AG09319 (cell line): ENCODE measurements at regions not wholly inside any gene's neighbourhood (a gene's known extent, or its start where the extent isn't known, plus 50 kb on each side); places are given as distances from the start of the nearest gene placed in this dataset.

Source experiments
- DNase-seq: peaks from one replicate; pipeline ENCODE4 v3.0.0-alpha.2; 2010; ENCODE audit warnings: low read depth; ENCODE audit errors: extremely low read depth
- TF ChIP-seq, protein P1 (sequence below): IDR thresholded peaks from 2 replicates; pipeline ENCODE4 v1.5.1; 2011; ENCODE audit warnings: low read depth, mild to moderate bottlenecking, inconsistent platforms, low read length, moderate library complexity

DNA sequence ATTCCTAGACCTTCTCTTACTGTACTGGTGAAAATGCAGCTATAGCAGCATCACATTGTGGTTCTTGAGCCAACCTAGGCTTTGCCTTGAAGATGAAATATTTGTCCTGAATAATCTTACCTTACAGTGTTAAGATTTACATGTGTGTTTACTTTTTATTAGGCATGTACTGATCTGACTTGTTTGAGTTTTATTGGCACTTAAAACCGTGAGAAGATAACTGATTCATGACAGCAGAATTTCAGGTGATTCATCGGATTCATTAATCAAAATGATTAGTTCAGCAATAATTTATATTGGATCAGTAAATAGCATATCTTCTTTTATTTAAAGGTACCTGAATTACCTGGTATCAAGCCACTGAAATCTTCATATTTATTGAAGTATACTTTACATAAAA is 296.3 kb downstream of the KLF5 start:
- TF ChIP-seq, protein P1, sequence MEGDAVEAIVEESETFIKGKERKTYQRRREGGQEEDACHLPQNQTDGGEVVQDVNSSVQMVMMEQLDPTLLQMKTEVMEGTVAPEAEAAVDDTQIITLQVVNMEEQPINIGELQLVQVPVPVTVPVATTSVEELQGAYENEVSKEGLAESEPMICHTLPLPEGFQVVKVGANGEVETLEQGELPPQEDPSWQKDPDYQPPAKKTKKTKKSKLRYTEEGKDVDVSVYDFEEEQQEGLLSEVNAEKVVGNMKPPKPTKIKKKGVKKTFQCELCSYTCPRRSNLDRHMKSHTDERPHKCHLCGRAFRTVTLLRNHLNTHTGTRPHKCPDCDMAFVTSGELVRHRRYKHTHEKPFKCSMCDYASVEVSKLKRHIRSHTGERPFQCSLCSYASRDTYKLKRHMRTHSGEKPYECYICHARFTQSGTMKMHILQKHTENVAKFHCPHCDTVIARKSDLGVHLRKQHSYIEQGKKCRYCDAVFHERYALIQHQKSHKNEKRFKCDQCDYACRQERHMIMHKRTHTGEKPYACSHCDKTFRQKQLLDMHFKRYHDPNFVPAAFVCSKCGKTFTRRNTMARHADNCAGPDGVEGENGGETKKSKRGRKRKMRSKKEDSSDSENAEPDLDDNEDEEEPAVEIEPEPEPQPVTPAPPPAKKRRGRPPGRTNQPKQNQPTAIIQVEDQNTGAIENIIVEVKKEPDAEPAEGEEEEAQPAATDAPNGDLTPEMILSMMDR: no peak
- no peak for DNase-seq

DNA sequence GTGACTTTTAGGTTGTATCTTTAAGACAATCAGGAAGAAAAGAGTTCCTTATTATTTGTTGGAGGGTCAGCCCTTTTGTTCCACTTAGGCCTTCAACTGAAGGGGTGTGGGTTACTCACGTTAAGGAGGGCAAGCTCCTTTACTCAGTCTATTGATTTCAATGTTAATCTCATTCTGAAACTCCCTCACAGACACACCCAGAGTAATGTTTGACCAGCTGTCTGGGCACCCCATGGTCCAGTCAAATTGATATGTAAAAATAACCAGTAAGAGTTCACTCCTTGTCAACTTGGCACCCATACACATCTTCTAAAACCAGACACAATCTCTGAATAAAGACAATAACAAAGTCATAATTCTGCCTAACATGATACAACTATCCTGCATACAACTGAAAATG is 292.9 kb downstream of the KLF5 start:
- no peak for DNase-seq
- TF ChIP-seq, protein P1: no peak

DNA sequence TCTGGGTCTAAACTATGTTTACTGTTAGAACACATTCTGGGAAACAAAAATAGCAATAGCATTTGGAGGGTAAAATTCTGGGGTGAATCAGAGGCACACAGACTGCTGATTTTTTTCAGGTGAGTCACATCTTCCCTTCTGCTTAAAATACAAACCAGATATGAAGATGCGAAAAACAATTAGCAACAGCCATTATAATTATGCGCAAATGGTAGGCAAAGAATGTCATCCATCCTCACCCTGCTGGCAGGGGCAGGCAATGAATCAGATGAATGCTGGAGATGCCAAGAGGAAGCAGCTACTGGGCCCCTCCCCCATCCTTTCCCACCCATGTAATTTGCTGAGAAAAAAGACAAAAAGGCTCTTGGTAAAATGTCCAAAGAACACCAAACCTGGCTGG is 282.9 kb downstream of the KLF5 start:
- no peak for DNase-seq
- TF ChIP-seq, protein P1: no peak

DNA sequence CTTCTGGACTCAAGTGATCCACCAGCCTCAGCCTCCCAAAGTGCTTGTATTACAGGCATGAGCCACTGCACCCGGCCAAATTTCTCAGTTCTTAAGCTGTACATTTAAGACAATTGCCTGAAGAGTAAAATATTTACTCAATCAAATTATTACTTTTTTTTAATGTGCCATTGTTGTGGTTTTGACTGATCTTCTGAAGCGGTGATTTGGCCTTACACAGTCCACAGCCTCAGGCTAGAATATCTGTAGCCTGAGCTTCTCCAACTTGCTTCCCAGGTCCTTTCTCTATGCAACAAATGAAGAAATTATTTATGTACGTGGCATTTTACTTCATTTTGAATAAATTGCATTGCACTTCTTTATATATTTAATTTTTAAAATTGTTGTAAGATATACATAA is 281.3 kb downstream of the KLF5 start:
- TF ChIP-seq, protein P1: no peak
- no peak for DNase-seq

DNA sequence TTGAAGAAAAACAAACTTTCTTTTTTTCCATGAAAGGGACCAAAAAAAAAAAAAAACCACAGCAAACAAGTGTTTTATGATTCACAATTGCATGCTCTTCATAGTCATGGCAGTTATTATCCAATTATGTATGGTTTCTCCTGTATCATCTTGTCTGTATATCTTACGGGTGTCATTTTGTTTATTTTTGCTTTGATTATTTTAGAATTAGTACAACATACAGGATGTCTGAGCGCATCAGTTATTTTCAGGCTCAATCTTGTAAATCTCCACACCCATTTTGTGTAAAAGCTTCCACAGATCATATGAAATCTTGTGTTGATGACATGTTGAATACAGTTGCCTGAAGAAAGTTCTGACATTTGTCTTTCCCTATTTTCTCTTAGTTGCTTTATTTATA is 280.3 kb downstream of the KLF5 start:
- TF ChIP-seq, protein P1: no peak
- DNase-seq: no peak

DNA sequence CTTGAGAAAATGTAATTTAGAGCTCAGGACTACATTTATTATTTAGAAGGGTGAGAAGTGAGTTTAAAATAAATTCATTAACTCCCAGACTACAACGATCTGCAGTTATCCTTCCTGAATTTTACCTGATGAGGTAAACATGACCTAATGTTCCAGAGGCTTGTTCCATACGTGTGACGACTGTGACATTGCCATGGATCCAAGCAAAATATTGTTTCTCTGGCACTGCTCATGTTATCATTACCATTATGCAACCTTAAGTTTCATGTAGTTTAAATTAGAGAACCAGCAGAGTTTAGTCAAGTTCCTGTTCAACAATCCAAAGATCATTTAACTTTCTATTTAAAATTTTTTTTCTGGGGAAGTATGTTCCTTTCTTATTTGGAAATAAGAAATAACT is 279.6 kb downstream of the KLF5 start:
- DNase-seq: no peak
- TF ChIP-seq, protein P1: no peak

DNA sequence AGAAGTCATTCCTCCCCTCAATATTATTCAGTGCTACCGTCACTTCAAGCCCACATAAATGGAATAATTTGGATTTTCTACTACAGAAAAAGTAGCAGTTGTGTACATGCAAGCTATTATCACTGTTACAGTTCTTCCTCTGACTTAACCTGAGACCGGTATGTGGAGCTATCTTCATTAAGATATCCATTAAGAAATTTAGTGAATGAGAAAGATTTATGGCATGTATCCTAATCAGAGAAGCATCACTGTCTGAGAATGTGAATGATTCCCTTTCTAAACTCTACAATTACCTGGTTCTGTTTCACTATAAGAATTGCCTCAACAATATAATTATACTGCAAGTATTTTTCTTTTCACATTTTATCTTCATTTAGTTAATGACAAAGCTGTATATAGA is 278.7 kb downstream of the KLF5 start:
- no peak for DNase-seq
- TF ChIP-seq, protein P1: no peak

DNA sequence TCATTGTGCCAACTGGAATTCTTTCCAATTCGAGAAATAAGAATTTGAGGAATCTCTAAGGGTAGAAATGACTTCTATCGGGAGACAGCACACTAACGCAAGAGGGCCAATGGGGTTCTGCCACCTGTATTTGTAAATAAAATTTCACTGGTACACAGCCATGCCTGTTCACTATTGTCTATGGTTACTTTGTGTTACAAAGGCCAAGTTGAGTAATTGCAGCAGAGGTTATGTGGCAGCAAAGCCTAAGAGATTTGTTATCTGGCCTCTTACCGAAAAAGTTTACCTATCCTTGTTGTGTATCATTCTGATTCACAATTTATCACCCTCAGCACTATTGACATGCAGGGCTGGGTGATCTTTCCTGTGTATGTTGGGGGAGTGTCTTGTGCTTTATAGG is 278.0 kb downstream of the KLF5 start:
- no peak for DNase-seq
- TF ChIP-seq, protein P1: no peak
